Natural killer cell (primary cell): ENCODE measurements at regions not wholly inside any gene's neighbourhood (a gene's known extent, or its start where the extent isn't known, plus 50 kb on each side); places are given as distances from the start of the nearest gene placed in this dataset.

ENCODE experiments used
- ATAC-seq, 3 donors: fragments of 150-1000 bp in 2 of 3; fragments of 200-7000 bp in 1 of 3; cut with Tn5 transposase; 1 replicate in 1 of 3; 2 replicates in 2 of 3; pipeline ENCODE4 v1.10.0; 2021; ENCODE audit warnings: mild to moderate bottlenecking in 2 of 3, moderate library complexity in 2 of 3
- DNase-seq, 2 donors: peaks; one replicate each; pipeline versions ENCODE4 v3.0.0 to v3.0.0-alpha.2; 2013 to 2021; ENCODE audit warnings: mixed read lengths in 1 of 2
- H3K27ac ChIP-seq: one replicate; pipeline ENCODE4 v1.5.1; 2013; ENCODE audit warnings: mild to moderate bottlenecking, low read length
- H3K27me3 ChIP-seq: one replicate; pipeline ENCODE4 v1.6.1; 2013; ENCODE audit warnings: low read length; ENCODE audit not compliant: control insufficient read depth, insufficient read depth
- H3K36me3 ChIP-seq: one replicate; pipeline ENCODE4 v1.6.1; 2013; ENCODE audit warnings: low read length; ENCODE audit not compliant: control insufficient read depth, insufficient read depth
- H3K4me1 ChIP-seq: one replicate; pipeline ENCODE4 v1.6.1; 2013; ENCODE audit warnings: low read length; ENCODE audit not compliant: control insufficient read depth, insufficient read depth
- H3K4me3 ChIP-seq: one replicate; pipeline ENCODE4 v1.5.1; 2013; ENCODE audit warnings: low read length
- H3K9me3 ChIP-seq: one replicate; pipeline ENCODE4 v1.6.1; 2013; ENCODE audit warnings: low read length; ENCODE audit not compliant: control insufficient read depth, insufficient read depth
- H3K27ac Mint-ChIP-seq, 2 donors: one replicate each; pipeline ENCODE4 v1.8.0; 2022; ENCODE audit warnings: mild to moderate bottlenecking in 2 of 2, mixed read lengths in 2 of 2, moderate library complexity in 1 of 2
- H3K27me3 Mint-ChIP-seq, 2 donors: one replicate each; pipeline ENCODE4 v1.8.0; 2022; ENCODE audit warnings: low read depth in 2 of 2, mixed read lengths in 2 of 2
- H3K36me3 Mint-ChIP-seq: one replicate; pipeline ENCODE4 v1.8.0; 2022; ENCODE audit warnings: mixed read lengths
- H3K4me1 Mint-ChIP-seq, 2 donors: one replicate each; pipeline ENCODE4 v1.8.0; 2022; ENCODE audit warnings: mixed read lengths in 2 of 2
- H3K4me3 Mint-ChIP-seq: one replicate; pipeline ENCODE4 v1.8.0; 2022; ENCODE audit warnings: mild to moderate bottlenecking, moderate library complexity, mixed read lengths
- H3K9me3 Mint-ChIP-seq, 2 donors: one replicate each; pipeline ENCODE4 v1.8.0; 2022; ENCODE audit warnings: mixed read lengths in 2 of 2
- WGBS: methylation state at CpG from one replicate; pipeline ENCODE4 v1.1.7; 2013; ENCODE audit warnings: missing lambda C conversion rate; ENCODE audit not compliant: insufficient coverage; 5-methylcytosine and 5-hydroxymethylcytosine counted together
- intact Hi-C: fragments of 100-400 bp; cut with micrococcal nuclease; formaldehyde crosslinking; loops from one replicate; pipeline ENCODE4 v1.14.2; 2022
- TF ChIP-seq, protein P1 (sequence below): fragments of 200-600 bp; IDR thresholded peaks from one replicate; pipeline ENCODE4 v1.8.0; 2022; ENCODE audit warnings: antibody characterized with exemption

DNA sequence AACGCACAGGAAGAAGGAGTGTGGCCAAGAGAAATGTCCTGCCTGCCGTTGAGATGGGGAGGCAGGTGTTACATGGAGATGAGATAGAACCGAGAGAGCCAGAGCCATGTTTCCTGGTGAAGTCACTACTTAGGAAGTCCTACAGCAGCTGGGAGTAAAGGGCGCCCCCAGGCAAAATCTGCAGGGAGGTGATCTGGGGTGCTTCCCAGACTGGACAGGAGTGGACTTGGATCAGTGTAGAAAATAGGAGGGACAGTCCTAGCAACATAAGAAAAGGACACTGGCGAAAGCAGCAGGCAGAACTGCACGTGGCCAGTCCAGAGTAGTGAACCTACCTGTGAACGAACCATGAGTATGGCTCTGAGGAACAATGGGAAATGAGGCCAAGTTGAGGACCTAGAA, 85.3 kb downstream of the CD164 start:
- Histone ChIP-seq H3K4me1 (no peaks in the 10 kb centered on the region), H3K4me3 (no peak overlapping the region), H3K9me3 (no peaks in the 10 kb centered on the region), H3K27ac (no peak overlapping the region), H3K27me3 (no peaks in the 10 kb centered on the region), H3K36me3 (no peaks in the 10 kb centered on the region)
- Mint-ChIP-seq H3K4me1 (peaks cover 0 to 9% of the 10 kb centered on the region in 2 donors), H3K9me3 (no peaks in the 10 kb centered on the region), H3K36me3 (no peaks in the 10 kb centered on the region), H3K27ac (no peak overlapping the region), H3K4me3 (no peak overlapping the region), H3K27me3 (peaks cover 11 to 23% of the 10 kb centered on the region in 2 donors)
- TF ChIP-seq, protein P1, sequence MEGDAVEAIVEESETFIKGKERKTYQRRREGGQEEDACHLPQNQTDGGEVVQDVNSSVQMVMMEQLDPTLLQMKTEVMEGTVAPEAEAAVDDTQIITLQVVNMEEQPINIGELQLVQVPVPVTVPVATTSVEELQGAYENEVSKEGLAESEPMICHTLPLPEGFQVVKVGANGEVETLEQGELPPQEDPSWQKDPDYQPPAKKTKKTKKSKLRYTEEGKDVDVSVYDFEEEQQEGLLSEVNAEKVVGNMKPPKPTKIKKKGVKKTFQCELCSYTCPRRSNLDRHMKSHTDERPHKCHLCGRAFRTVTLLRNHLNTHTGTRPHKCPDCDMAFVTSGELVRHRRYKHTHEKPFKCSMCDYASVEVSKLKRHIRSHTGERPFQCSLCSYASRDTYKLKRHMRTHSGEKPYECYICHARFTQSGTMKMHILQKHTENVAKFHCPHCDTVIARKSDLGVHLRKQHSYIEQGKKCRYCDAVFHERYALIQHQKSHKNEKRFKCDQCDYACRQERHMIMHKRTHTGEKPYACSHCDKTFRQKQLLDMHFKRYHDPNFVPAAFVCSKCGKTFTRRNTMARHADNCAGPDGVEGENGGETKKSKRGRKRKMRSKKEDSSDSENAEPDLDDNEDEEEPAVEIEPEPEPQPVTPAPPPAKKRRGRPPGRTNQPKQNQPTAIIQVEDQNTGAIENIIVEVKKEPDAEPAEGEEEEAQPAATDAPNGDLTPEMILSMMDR: no peak
- ATAC-seq (no peak), DNase-seq (no peak)
- 71% methylated on average over 7 of the region's 7 CpGs for WGBS
- intact Hi-C loops: no loop called here

DNA sequence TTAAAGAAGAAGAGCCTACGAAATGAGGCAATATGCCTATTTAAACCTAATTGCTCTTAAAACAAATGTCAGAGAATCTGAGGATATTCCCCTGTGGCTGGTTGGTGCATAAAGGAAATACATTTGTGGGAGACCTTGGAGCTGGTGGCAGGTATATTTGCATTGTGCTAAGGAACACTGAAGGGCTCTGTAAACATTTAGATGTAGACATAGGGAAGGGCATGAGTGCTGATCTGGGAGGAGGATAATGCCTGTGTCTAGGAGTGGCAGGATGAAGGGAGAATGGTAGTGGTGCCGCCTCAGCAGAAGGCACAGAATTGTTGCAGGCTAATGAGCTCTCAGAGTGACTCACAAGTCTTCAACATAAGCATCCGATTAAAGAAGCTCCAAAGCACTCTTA, 85.8 kb downstream of the CD164 start:
- WGBS: 100% methylated on average over 2 of the region's 3 CpGs
- Mint-ChIP-seq H3K27me3 (peaks cover 12 to 23% of the 10 kb centered on the region in 2 donors), H3K27ac (no peak overlapping the region)

DNA sequence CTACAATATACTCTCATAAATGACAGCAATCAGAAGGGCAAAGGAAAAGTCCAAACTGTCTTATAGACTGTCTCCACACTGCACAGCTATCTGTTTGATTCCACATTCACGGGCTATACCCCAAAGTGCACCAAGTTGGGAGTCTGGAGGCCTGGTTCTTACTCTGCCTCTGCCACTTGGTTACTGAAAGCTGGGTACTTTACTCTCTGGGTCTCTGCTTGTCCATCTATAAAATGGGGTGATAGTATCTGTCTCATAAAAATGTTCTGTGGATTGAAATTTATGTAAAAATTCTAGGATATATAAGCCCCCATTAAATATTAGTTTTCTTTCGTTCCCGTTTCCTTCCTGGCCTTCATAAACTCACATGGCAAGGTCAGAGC, 86.5 kb downstream of the CD164 start:
- Histone ChIP-seq H3K4me3 (no peak overlapping the region), H3K27ac (no peak overlapping the region), H3K36me3 (no peaks in the 10 kb centered on the region), H3K9me3 (no peaks in the 10 kb centered on the region), H3K4me1 (no peaks in the 10 kb centered on the region), H3K27me3 (no peaks in the 10 kb centered on the region)
- intact Hi-C loops: no loop called here
- ATAC-seq: no peak
- H3K27me3 Mint-ChIP-seq: peaks cover 12 to 23% of the 10 kb centered on the region in 2 donors
- peaks cover 0 to 14% of the 10 kb centered on the region in 2 donors for H3K4me1 Mint-ChIP-seq
- no peak for DNase-seq
- WGBS: 0% methylated on average over 1 of the region's 3 CpGs
- H3K36me3 Mint-ChIP-seq: no peaks in the 10 kb centered on the region
- H3K27ac Mint-ChIP-seq: no peak overlapping the region
- no peaks in the 10 kb centered on the region for H3K9me3 Mint-ChIP-seq
- no peak overlapping the region for H3K4me3 Mint-ChIP-seq
- TF ChIP-seq, protein P1: no peak

More for the DNA sequence above, 85.8 kb downstream of the CD164 start:
- ATAC-seq (no peak), DNase-seq (no peak)
- no peaks in the 10 kb centered on the region for H3K9me3 ChIP-seq
- H3K4me1 ChIP-seq: no peaks in the 10 kb centered on the region
- Mint-ChIP-seq H3K36me3 (no peaks in the 10 kb centered on the region), H3K4me1 (peaks cover 0 to 14% of the 10 kb centered on the region in 2 donors), H3K9me3 (no peaks in the 10 kb centered on the region), H3K4me3 (no peak overlapping the region)
- no peak overlapping the region for H3K27ac ChIP-seq
- no peaks in the 10 kb centered on the region for H3K36me3 ChIP-seq
- TF ChIP-seq, protein P1: no peak
- no peak overlapping the region for H3K4me3 ChIP-seq
- H3K27me3 ChIP-seq: no peaks in the 10 kb centered on the region
- intact Hi-C loops: no loop called here

DNA sequence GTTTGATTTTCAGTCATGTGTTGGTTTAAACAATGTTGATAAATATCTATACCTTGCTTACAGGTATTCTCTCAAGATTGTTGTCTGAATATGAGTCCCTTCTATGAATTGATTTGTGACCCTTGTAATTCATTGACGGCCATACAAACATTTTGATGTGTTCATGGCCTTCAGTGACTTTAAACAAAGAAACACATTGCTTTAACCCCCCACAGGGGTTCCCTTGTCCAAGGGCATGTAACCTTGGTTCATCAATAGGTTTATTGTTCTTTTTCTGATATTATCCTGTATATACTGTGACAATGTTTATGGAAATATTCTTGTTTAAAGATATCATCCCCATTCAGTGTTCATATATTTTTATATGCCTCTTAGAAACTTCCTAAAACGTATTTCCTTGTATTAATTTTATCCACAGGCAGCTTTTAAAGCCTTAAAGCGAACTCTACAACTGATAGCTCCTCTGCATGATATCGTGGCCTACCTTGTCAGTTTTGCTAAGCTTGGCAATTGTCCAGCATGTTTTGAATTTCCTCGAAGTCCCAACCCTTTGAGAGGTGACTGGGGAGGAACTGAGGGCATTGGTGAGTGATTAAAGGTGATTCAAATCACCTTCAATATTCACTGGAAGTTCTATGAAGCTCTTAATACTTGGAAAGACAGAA, 87.0 kb downstream of the CD164 start:
- Histone ChIP-seq H3K36me3 (no peaks in the 10 kb centered on the region), H3K27ac (no peak overlapping the region), H3K4me3 (no peak overlapping the region), H3K27me3 (no peaks in the 10 kb centered on the region), H3K4me1 (no peaks in the 10 kb centered on the region), H3K9me3 (no peaks in the 10 kb centered on the region)
- peaks cover 12 to 23% of the 10 kb centered on the region in 2 donors for H3K27me3 Mint-ChIP-seq
- ATAC-seq (no peak), DNase-seq (no peak)
- TF ChIP-seq, protein P1: no peak
- intact Hi-C loops: no loop called here
- no peak overlapping the region for H3K4me3 Mint-ChIP-seq
- H3K4me1 Mint-ChIP-seq: peaks cover 0 to 14% of the 10 kb centered on the region in 2 donors
- H3K36me3 Mint-ChIP-seq: no peaks in the 10 kb centered on the region
- WGBS: 77% methylated on average over 4 of the region's 5 CpGs
- no peaks in the 10 kb centered on the region for H3K9me3 Mint-ChIP-seq
- H3K27ac Mint-ChIP-seq: no peak overlapping the region
